Neural progenitor cell (in vitro differentiated cells): ENCODE measurements at regions not wholly inside any gene's neighbourhood (a gene's known extent, or its start where the extent isn't known, plus 50 kb on each side); places are given as distances from the start of the nearest gene placed in this dataset.

Experiments
- CTCF ChIP-seq: fragments of 200-600 bp; sonication (generic); IDR thresholded peaks from 2 replicates; pipeline ENCODE4 v1.5.1; 2017; ENCODE audit warnings: antibody characterized with exemption, mild to moderate bottlenecking
- EZH2phosphoT487 ChIP-seq: fragments of 200-600 bp; sonication (generic); IDR thresholded peaks from 2 replicates; pipeline ENCODE4 v1.6.1; 2017; ENCODE audit warnings: antibody characterized with exemption

GRCh38 chr1:47513393-47513792 is 75.5 kb downstream of the FOXD2 start:
- no peak for TF ChIP-seq EZH2phosphoT487
- TF ChIP-seq CTCF: no peak
